Lower leg skin (tissue), 3 donors: ENCODE measurements at regions not wholly inside any gene's neighbourhood (a gene's known extent, or its start where the extent isn't known, plus 50 kb on each side); places are given as distances from the start of the nearest gene placed in this dataset.

Experiments used
- POLR2A ChIP-seq, 2 donors: fragments of 450-650 bp; IDR thresholded peaks; one replicate each; pipeline ENCODE4 v1.6.1; 2016 to 2017; ENCODE audit warnings: antibody characterized with exemption in 2 of 2, mild to moderate bottlenecking in 1 of 2, moderate library complexity in 1 of 2
- TF ChIP-seq, protein P1 (sequence below), 3 donors: fragments of 450-650 bp; IDR thresholded peaks; one replicate each; pipeline ENCODE4 v1.5.1; 2016; ENCODE audit warnings: antibody characterized with exemption in 3 of 3, mild to moderate bottlenecking in 3 of 3, moderate library complexity in 2 of 3

GRCh38 chrX:20663336-20663735 lies 396.6 kb upstream of the RPS6KA3 start:
- TF ChIP-seq, protein P1, sequence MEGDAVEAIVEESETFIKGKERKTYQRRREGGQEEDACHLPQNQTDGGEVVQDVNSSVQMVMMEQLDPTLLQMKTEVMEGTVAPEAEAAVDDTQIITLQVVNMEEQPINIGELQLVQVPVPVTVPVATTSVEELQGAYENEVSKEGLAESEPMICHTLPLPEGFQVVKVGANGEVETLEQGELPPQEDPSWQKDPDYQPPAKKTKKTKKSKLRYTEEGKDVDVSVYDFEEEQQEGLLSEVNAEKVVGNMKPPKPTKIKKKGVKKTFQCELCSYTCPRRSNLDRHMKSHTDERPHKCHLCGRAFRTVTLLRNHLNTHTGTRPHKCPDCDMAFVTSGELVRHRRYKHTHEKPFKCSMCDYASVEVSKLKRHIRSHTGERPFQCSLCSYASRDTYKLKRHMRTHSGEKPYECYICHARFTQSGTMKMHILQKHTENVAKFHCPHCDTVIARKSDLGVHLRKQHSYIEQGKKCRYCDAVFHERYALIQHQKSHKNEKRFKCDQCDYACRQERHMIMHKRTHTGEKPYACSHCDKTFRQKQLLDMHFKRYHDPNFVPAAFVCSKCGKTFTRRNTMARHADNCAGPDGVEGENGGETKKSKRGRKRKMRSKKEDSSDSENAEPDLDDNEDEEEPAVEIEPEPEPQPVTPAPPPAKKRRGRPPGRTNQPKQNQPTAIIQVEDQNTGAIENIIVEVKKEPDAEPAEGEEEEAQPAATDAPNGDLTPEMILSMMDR (IDR thresholded peaks at IDR 0.05): no peak
- TF ChIP-seq POLR2A (IDR thresholded peaks at IDR 0.05): no peak
